HepG2 (cell line): ENCODE measurements at regions not wholly inside any gene's neighbourhood (a gene's known extent, or its start where the extent isn't known, plus 50 kb on each side); places are given as distances from the start of the nearest gene placed in this dataset.

ENCODE experiments used
- ATAC-seq: fragments of 200-7000 bp; cut with Tn5 transposase; 3 replicates; pipeline ENCODE4 v1.9.1; 2020; ENCODE audit warnings: mild to moderate bottlenecking, moderate library complexity
- BruUV-seq: library from RNA; stranded (reverse); fragments of 400-500 nt; replicated peaks from 2 replicates; lab custom pipeline; 2021; lab: Mats Ljungman, UMichigan
- CTCF ChIA-PET: fragments of 300-600 bp; formaldehyde crosslinking; extraction: SDS; loops from one replicate; lab custom pipeline; 2021; ENCODE audit warnings: low total read pairs, inconsistent platforms, low intra/inter-chr PET ratio; lab: Yijun Ruan, JAX
- POLR2A ChIA-PET: fragments of 350-600 bp; sonication (Branson Sonifier 250); formaldehyde crosslinking; loops from one replicate; lab custom pipeline; 2020; ENCODE audit warnings: antibody characterized with exemption, inconsistent platforms; lab: Yijun Ruan, JAX
- DNase-seq: peaks from one replicate; pipeline ENCODE4 v3.0.0-alpha.2; 2015; ENCODE audit warnings: low spot score
- FAIRE-seq: peaks from 3 replicates; lab custom pipeline; 2011; peaks lifted over from hg19 to GRCh38; lab: Jason Lieb, UNC
- H2AFZ ChIP-seq: one replicate; pipeline ENCODE4 v1.6.1; 2011; ENCODE audit warnings: low read length, inconsistent platforms
- H3K27ac ChIP-seq: fragments of 300-600 bp; 3 replicates; pipeline ENCODE4 v1.8.0; 2011; ENCODE audit warnings: mixed run types, mild to moderate bottlenecking, mixed read lengths, low read length, inconsistent platforms; ENCODE audit not compliant: insufficient read depth; ENCODE audit errors: extremely low read length
- H3K27me3 ChIP-seq, 2 experiments: fragments of 200-600 bp in 1 of 2; 2 replicates in 1 of 2; 3 replicates in 1 of 2; pipeline versions ENCODE4 v1.6.0 to v1.8.0; 2011; ENCODE audit warnings: low read length in 2 of 2, mild to moderate bottlenecking in 2 of 2, moderate library complexity in 2 of 2, inconsistent platforms in 1 of 2; ENCODE audit not compliant: insufficient read depth in 2 of 2, control insufficient read depth in 1 of 2
- H3K36me3 ChIP-seq, 2 experiments: fragments of 200-600 bp in 1 of 2; replicated peaks in 1 of 2; 2 replicates in 1 of 2; 3 replicates in 1 of 2; pipeline versions ENCODE4 v1.5.1 to v1.8.0; 2011; ENCODE audit warnings: low read length in 2 of 2, inconsistent platforms in 1 of 2; ENCODE audit not compliant: insufficient read depth in 2 of 2, control insufficient read depth in 1 of 2
- H3K4me1 ChIP-seq: 2 replicates; pipeline ENCODE4 v1.5.1; 2012; ENCODE audit warnings: low read length, inconsistent platforms; ENCODE audit not compliant: insufficient read depth
- H3K4me2 ChIP-seq: 2 replicates; pipeline ENCODE4 v1.6.0; 2011; ENCODE audit warnings: low read depth, low read length, inconsistent platforms
- H3K4me3 ChIP-seq, 3 experiments: fragments of 200-600 bp in 1 of 3; sonication (generic), shearing (Covaris generic) in 1 of 3; replicated peaks in 1 of 3; 2 replicates each; pipeline ENCODE4 v1.5.1; 2011 to 2016; ENCODE audit warnings: low read length in 3 of 3, inconsistent platforms in 2 of 3, low read depth in 2 of 3, mild to moderate bottlenecking in 2 of 3, control low read depth in 1 of 3, mixed read lengths in 1 of 3; ENCODE audit not compliant: insufficient read depth in 1 of 3
- H3K79me2 ChIP-seq: one replicate; pipeline ENCODE4 v1.6.1; 2011; ENCODE audit warnings: low read length, inconsistent platforms; ENCODE audit not compliant: insufficient read depth
- H3K9ac ChIP-seq: 2 replicates; pipeline ENCODE4 v1.6.0; 2011; ENCODE audit warnings: mild to moderate bottlenecking, low read depth, low read length, inconsistent platforms; ENCODE audit not compliant: insufficient read depth
- H3K9me3 ChIP-seq: 2 replicates; pipeline ENCODE4 v1.5.1; 2012; ENCODE audit warnings: mild to moderate bottlenecking, low read length
- H4K20me1 ChIP-seq: 2 replicates; pipeline ENCODE4 v1.6.0; 2011; ENCODE audit warnings: inconsistent platforms, mild to moderate bottlenecking, low read length, moderate library complexity; ENCODE audit not compliant: insufficient read depth
- AFF4 ChIP-seq: sonication (generic); formaldehyde crosslinking; IDR thresholded peaks from 2 replicates; pipeline ENCODE4 v1.4.0; 2020; ENCODE audit warnings: missing genetic modification reagents
- ATF7 ChIP-seq, 2 experiments: fragments of 450-650 bp in 1 of 2; sonication (generic) in 1 of 2; formaldehyde crosslinking in 1 of 2; IDR thresholded peaks; 2 replicates each; pipeline versions ENCODE4 v1.4.0 to v1.6.1; 2016 to 2020; ENCODE audit warnings: antibody characterized with exemption in 1 of 2, mild to moderate bottlenecking in 1 of 2, missing genetic modification reagents in 1 of 2
- EHMT2 ChIP-seq: fragments of 200-600 bp; sonication (generic); IDR thresholded peaks from 2 replicates; pipeline ENCODE4 v1.7.0; 2017; ENCODE audit warnings: antibody characterized with exemption, low read depth, low read length, borderline replicate concordance
- IRF1 ChIP-seq: sonication (generic); formaldehyde crosslinking; IDR thresholded peaks from 2 replicates; pipeline ENCODE4 v1.4.0; 2020; ENCODE audit warnings: low read depth, mild to moderate bottlenecking, missing genetic modification reagents
- IRX3 ChIP-seq: sonication (generic); formaldehyde crosslinking; IDR thresholded peaks from 2 replicates; pipeline ENCODE4 v1.8.1; 2023; ENCODE audit warnings: mild to moderate bottlenecking, low read depth, missing genetic modification reagents, borderline replicate concordance
- JARID2 ChIP-seq: sonication (generic); formaldehyde crosslinking; IDR thresholded peaks from 2 replicates; pipeline ENCODE4 v1.8.1; 2023; ENCODE audit warnings: missing genetic modification reagents, inconsistent platforms; ENCODE audit not compliant: insufficient replicate concordance
- KDM1A ChIP-seq: IDR thresholded peaks from 2 replicates; pipeline ENCODE4 v1.6.1; 2016; ENCODE audit warnings: missing compliant biosample characterization
- KMT2A ChIP-seq: sonication (generic); formaldehyde crosslinking; IDR thresholded peaks from 2 replicates; pipeline ENCODE4 v1.4.0; 2020; ENCODE audit warnings: missing genetic modification reagents
- ZFP37 ChIP-seq: sonication (generic); formaldehyde crosslinking; IDR thresholded peaks from 2 replicates; pipeline ENCODE4 v1.4.0; 2020; ENCODE audit warnings: missing genetic modification reagents, borderline replicate concordance
- ZNF414 ChIP-seq: sonication (generic); formaldehyde crosslinking; IDR thresholded peaks from 2 replicates; pipeline ENCODE4 v1.5.0; 2020; ENCODE audit warnings: missing genetic modification reagents
- ZNF770 ChIP-seq: sonication (generic); formaldehyde crosslinking; IDR thresholded peaks from 2 replicates; pipeline ENCODE4 v1.5.0; 2020; ENCODE audit warnings: mild to moderate bottlenecking, missing genetic modification reagents
- WGBS: methylation state at CpG from one replicate; pipeline ENCODE4 v1.1.6; 2017; ENCODE audit warnings: low lambda C conversion rate; 5-methylcytosine and 5-hydroxymethylcytosine counted together
- in situ Hi-C: cut with HindIII; loops from 2 replicates; pipeline ENCODE4 v1.10.0; 2017; ENCODE audit warnings: low pct_unique_long_range_greater_than_20kb; ENCODE audit not compliant: extremely low pct_ligation_motif_present
- intact Hi-C: fragments of 100-400 bp; cut with micrococcal nuclease; formaldehyde crosslinking; loops from one replicate; pipeline ENCODE4 v1.10.0; 2022; ENCODE audit not compliant: unreplicated experiment

- Histone ChIP-seq H2AFZ (no peak overlapping the region), H3K4me1 (no peaks in the 10 kb centered on the region), H3K4me3 (no peak overlapping the region), H3K79me2 (no peaks in the 10 kb centered on the region), H3K36me3 (no peaks in the 10 kb centered on the region), H4K20me1 (no peaks in the 10 kb centered on the region), H3K27me3 (no peaks in the 10 kb centered on the region), H3K27ac (no peak overlapping the region), H3K9ac (no peak overlapping the region), H3K4me2 (no peak overlapping the region), H3K9me3 (no peaks in the 10 kb centered on the region)
- FAIRE-seq (no peak), DNase-seq (no peak), ATAC-seq (no peak)
- POLR2A ChIA-PET: no interaction called here
- TF ChIP-seq ATF7 (IDR thresholded peaks at IDR 0.05): peak; percentile 37; the same call in 1 of the 2 replicates
- TF ChIP-seq ATF7 (CRISPR knock-in tag; IDR thresholded peaks at IDR 0.05): no peak
- TF ChIP-seq ZFP37: no peak
- no TSS peak for BruUV-seq
- in situ Hi-C loops (no loop called here), intact Hi-C loops (no loop called here)
- CTCF ChIA-PET: no interaction called here
- 0% methylated on average over 2 of the region's 2 CpGs for WGBS
Observed at GRCh38 chr18:72973841-72974240, 106.1 kb upstream of the NETO1 start.

GRCh38 chr18:72965616-72966015 is 97.8 kb upstream of the NETO1 start:
- FAIRE-seq: no peak
- ChIA-PET POLR2A (no interaction called here), CTCF (no interaction called here)
- intact Hi-C loops (no loop called here), in situ Hi-C loops (no loop called here)
- Histone ChIP-seq H3K9ac (no peak overlapping the region), H3K4me1 (no peaks in the 10 kb centered on the region), H3K4me3 (no peak overlapping the region), H2AFZ (no peak overlapping the region), H3K27me3 (no peaks in the 10 kb centered on the region), H3K9me3 (peaks cover 37% of the 10 kb centered on the region), H3K79me2 (no peaks in the 10 kb centered on the region), H3K27ac (no peak overlapping the region), H4K20me1 (no peaks in the 10 kb centered on the region), H3K36me3 (no peaks in the 10 kb centered on the region), H3K4me2 (no peak overlapping the region)
- WGBS: 33% methylated on average over 9 of the region's 9 CpGs
- no TSS peak for BruUV-seq
- no peak for DNase-seq
- ATAC-seq: no peak
- TF ChIP-seq IRX3 (CRISPR knock-in tag): no peak
- no peak for TF ChIP-seq ZNF414 (CRISPR knock-in tag)
- no peak for TF ChIP-seq KMT2A (CRISPR knock-in tag)
- no peak for TF ChIP-seq AFF4
- TF ChIP-seq IRF1 (CRISPR knock-in tag): no peak
- no peak for TF ChIP-seq JARID2 (CRISPR knock-in tag)
- no peak for TF ChIP-seq ZNF770 (CRISPR knock-in tag)
- TF ChIP-seq EHMT2: no peak
- no peak for TF ChIP-seq KDM1A (CRISPR knock-in tag)
